H1 (cell line): ENCODE measurements at regions not wholly inside any gene's neighbourhood (a gene's known extent, or its start where the extent isn't known, plus 50 kb on each side); places are given as distances from the start of the nearest gene placed in this dataset.

ENCODE experiments used
- CTCF ChIP-seq, 3 experiments: IDR thresholded peaks; 1 replicate in 2 of 3; 2 replicates in 1 of 3; pipeline versions ENCODE4 v1.5.1 to v1.6.1; 2011; ENCODE audit warnings: low read length in 3 of 3, mild to moderate bottlenecking in 3 of 3, inconsistent platforms in 2 of 3, low read depth in 1 of 3, moderate library complexity in 1 of 3; ENCODE audit not compliant: insufficient read depth in 1 of 3; ENCODE audit errors: control extremely low read depth in 1 of 3
- JUN ChIP-seq: IDR thresholded peaks from 2 replicates; pipeline ENCODE4 v1.6.1; 2011; ENCODE audit warnings: low read depth, mild to moderate bottlenecking, improper control_type of control experiment, low read length
- TF ChIP-seq, protein P1 (sequence below): IDR thresholded peaks from 2 replicates; pipeline ENCODE4 v1.6.1; 2011; ENCODE audit warnings: low read depth, mild to moderate bottlenecking, low read length; ENCODE audit not compliant: insufficient read depth

DNA sequence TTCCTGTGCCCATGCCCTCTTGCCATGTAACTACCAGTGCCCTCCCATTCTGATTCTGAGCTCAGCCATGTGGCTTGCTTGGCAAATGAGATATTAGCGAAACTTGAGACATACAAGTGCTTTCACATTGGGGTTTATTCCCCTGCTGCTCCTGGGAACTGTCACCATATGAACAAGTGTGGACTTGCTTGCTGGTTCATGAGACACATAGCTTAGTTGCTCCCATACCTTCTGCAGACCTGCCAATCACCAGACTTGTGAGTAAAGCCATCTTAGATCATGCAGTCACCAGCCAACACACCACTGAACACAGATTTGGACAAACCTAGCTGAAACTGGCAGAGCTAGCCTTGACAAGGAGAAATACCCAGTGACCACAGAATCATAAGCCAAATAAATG is 155.1 kb downstream of the SS18 start (continued):
- TF ChIP-seq CTCF (IDR thresholded peaks at IDR 0.05; ENCODE audit: control extremely low read depth in 1 of 3, insufficient read depth in 1 of 3, low read depth in 1 of 3, low read length in 3 of 3) (no peak), JUN (no peak)
- TF ChIP-seq, protein P1, sequence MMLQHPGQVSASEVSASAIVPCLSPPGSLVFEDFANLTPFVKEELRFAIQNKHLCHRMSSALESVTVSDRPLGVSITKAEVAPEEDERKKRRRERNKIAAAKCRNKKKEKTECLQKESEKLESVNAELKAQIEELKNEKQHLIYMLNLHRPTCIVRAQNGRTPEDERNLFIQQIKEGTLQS: no peak
